Endothelial cell of umbilical vein (primary cell): ENCODE measurements at regions not wholly inside any gene's neighbourhood (a gene's known extent, or its start where the extent isn't known, plus 50 kb on each side); places are given as distances from the start of the nearest gene placed in this dataset.

Experiments used
- BruUV-seq: library from RNA; stranded (reverse); fragments of 400-500 nt; replicated peaks from 2 replicates; lab custom pipeline; 2021; lab: Mats Ljungman, UMichigan
- CTCF ChIA-PET: fragments of 300-600, 350-600 bp; sonication (Branson Sonifier 250); formaldehyde crosslinking; loops from one replicate; lab custom pipeline; 2021; ENCODE audit warnings: antibody characterized with exemption, inconsistent platforms; lab: Charles Lee
- POLR2A ChIA-PET: fragments of 300-600, 350-600 bp; sonication (Branson Sonifier 250); formaldehyde crosslinking; loops from one replicate; lab custom pipeline; 2021; ENCODE audit warnings: antibody characterized with exemption, inconsistent platforms; lab: Charles Lee
- DNase-seq: peaks from one replicate; pipeline ENCODE4 v3.0.0-alpha.2; 2011; ENCODE audit warnings: low read depth, low spot score
- FAIRE-seq: peaks from 2 replicates; lab custom pipeline; 2011; peaks lifted over from hg19 to GRCh38; lab: Jason Lieb, UNC
- H2AFZ ChIP-seq: 2 replicates; pipeline ENCODE4 v1.6.0; 2012; ENCODE audit warnings: low read depth, low read length, control low read depth, inconsistent platforms
- H3K27ac ChIP-seq: 2 replicates; pipeline ENCODE4 v1.5.1; 2011; ENCODE audit warnings: low read depth, mild to moderate bottlenecking, control low read depth, low read length, moderate library complexity; ENCODE audit not compliant: insufficient read depth
- H3K27me3 ChIP-seq, 2 experiments: 2 replicates each; pipeline versions ENCODE4 v1.6.0 to v1.6.1; 2011; ENCODE audit warnings: low read length in 2 of 2, mixed read lengths in 1 of 2; ENCODE audit not compliant: control insufficient read depth in 2 of 2, insufficient read depth in 2 of 2
- H3K36me3 ChIP-seq, 2 experiments: 2 replicates in 1 of 2; 3 replicates in 1 of 2; pipeline ENCODE4 v1.5.1; 2011; ENCODE audit warnings: low read length in 2 of 2, mild to moderate bottlenecking in 1 of 2, moderate library complexity in 1 of 2; ENCODE audit not compliant: control insufficient read depth in 2 of 2, insufficient read depth in 2 of 2; ENCODE audit errors: extremely low read depth in 1 of 2
- H3K4me1 ChIP-seq: 3 replicates; pipeline ENCODE4 v1.5.1; 2011; ENCODE audit warnings: mild to moderate bottlenecking, low read length; ENCODE audit not compliant: control insufficient read depth, insufficient read depth; ENCODE audit errors: extremely low read depth
- H3K4me2 ChIP-seq: 2 replicates; pipeline ENCODE4 v1.6.1; 2011; ENCODE audit warnings: low read length, control low read depth, mixed read lengths; ENCODE audit not compliant: insufficient read depth
- H3K4me3 ChIP-seq, 3 experiments: fragments of 200-600 bp in 1 of 3; sonication (generic), shearing (Covaris generic) in 1 of 3; replicated peaks in 1 of 3; 2 replicates each; pipeline ENCODE4 v1.5.1; 2011 to 2016; ENCODE audit warnings: control low read depth in 3 of 3, low read length in 3 of 3, mild to moderate bottlenecking in 2 of 3, inconsistent platforms in 1 of 3, low read depth in 1 of 3, moderate library complexity in 1 of 3; ENCODE audit not compliant: insufficient read depth in 1 of 3
- H3K79me2 ChIP-seq: 2 replicates; pipeline ENCODE4 v1.6.0; 2012; ENCODE audit warnings: low read length, inconsistent platforms; ENCODE audit not compliant: control insufficient read depth, insufficient read depth
- H3K9ac ChIP-seq: replicated peaks from 2 replicates; pipeline ENCODE3; 2011; ENCODE audit warnings: low read length, control low read depth; ENCODE audit not compliant: insufficient read depth; ENCODE audit errors: extremely low read depth
- H3K9me1 ChIP-seq: replicated peaks from 3 replicates; pipeline ENCODE4 v1.6.0; 2011; ENCODE audit warnings: mild to moderate bottlenecking, low read length; ENCODE audit not compliant: control insufficient read depth, insufficient read depth; ENCODE audit errors: extremely low read depth
- H3K9me3 ChIP-seq: replicated peaks from 2 replicates; pipeline ENCODE4 v1.5.1; 2012; ENCODE audit warnings: low read length, inconsistent platforms; ENCODE audit not compliant: control insufficient read depth, insufficient read depth
- H4K20me1 ChIP-seq: replicated peaks from 2 replicates; pipeline ENCODE3; 2011; ENCODE audit warnings: mild to moderate bottlenecking, low read length; ENCODE audit not compliant: control insufficient read depth, insufficient read depth; ENCODE audit errors: extremely low read depth
- EZH2 ChIP-seq: IDR thresholded peaks from 2 replicates; pipeline ENCODE4 v1.6.1; 2012; ENCODE audit warnings: borderline replicate concordance, low read depth, mild to moderate bottlenecking, moderate library complexity, low read length, inconsistent platforms; ENCODE audit not compliant: severe bottlenecking
- FOS ChIP-seq: IDR thresholded peaks from 2 replicates; pipeline ENCODE4 v1.6.1; 2011; ENCODE audit warnings: mild to moderate bottlenecking, low read length, moderate library complexity, borderline replicate concordance; ENCODE audit not compliant: insufficient read depth
- GATA2 ChIP-seq: IDR thresholded peaks from 2 replicates; pipeline ENCODE4 v1.7.0; 2011; ENCODE audit warnings: low read depth, mild to moderate bottlenecking, moderate library complexity, mixed read lengths, low read length; ENCODE audit not compliant: insufficient read length, insufficient read depth
- JUN ChIP-seq: IDR thresholded peaks from 2 replicates; pipeline ENCODE4 v1.6.1; 2011; ENCODE audit warnings: borderline replicate concordance, low read depth; ENCODE audit not compliant: insufficient read length, insufficient read depth
- MYC ChIP-seq: IDR thresholded peaks from one replicate; pipeline ENCODE4 v1.6.1; 2011; ENCODE audit warnings: mild to moderate bottlenecking, low read depth, low read length
- POLR2A ChIP-seq: IDR thresholded peaks from 2 replicates; pipeline ENCODE4 v1.6.1; 2012; ENCODE audit warnings: low read depth, mild to moderate bottlenecking, control low read depth, low read length
- POLR2AphosphoS5 ChIP-seq: IDR thresholded peaks from 2 replicates; pipeline ENCODE4 v1.6.1; 2012; ENCODE audit warnings: low read depth, mild to moderate bottlenecking, control low read depth, low read length, moderate library complexity; ENCODE audit not compliant: insufficient read depth
- dilution Hi-C: fragments of 300-500 bp; cut with MboI; formaldehyde crosslinking; loops from one replicate; pipeline ENCODE4 v1.15.0; 2019; ENCODE audit warnings: low sequenced_read_pairs; ENCODE audit not compliant: extremely low pct_ligation_motif_present
- intact Hi-C: fragments of 100-400 bp; cut with micrococcal nuclease; formaldehyde crosslinking; loops from one replicate; pipeline ENCODE4 v1.10.0; 2022
- TF ChIP-seq, protein P1 (sequence below): IDR thresholded peaks from 2 replicates; pipeline ENCODE4 v1.6.1; 2011; ENCODE audit not compliant: insufficient read depth, insufficient read length
- TF ChIP-seq, protein P2 (sequence below), 2 donors: IDR thresholded peaks; 1 replicate in 1 of 2; 2 replicates in 1 of 2; pipeline ENCODE4 v1.5.1; 2011; ENCODE audit warnings: low read length in 2 of 2, mild to moderate bottlenecking in 2 of 2, moderate library complexity in 2 of 2, control low read depth in 1 of 2, inconsistent platforms in 1 of 2, low read depth in 1 of 2; ENCODE audit not compliant: insufficient read depth in 1 of 2; ENCODE audit errors: extremely low read depth in 1 of 2

DNA sequence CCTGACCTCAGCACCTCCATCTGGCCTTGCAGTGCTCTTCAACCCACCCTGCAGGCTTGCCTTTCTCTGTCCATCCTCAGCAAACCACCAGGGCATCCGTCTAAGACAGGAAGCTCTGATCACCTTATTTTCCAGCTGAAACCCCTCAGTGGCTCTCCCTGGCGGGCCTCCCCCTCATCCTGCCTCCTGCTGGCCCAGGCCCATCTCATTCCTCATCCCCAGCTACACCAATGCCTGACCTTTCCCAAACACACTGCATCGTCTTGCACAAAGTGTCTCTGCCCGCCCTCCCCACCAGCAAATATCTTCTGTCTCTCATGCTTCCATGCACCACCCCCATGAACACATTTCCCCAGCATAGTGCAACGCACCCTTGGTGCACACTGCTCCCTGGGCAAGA is 205.0 kb downstream of the TOMM20 start:
- H3K4me3 ChIP-seq = no peak overlapping the region
- no peak overlapping the region for H3K9ac ChIP-seq
- no peak overlapping the region for H2AFZ ChIP-seq
- no TSS peak for BruUV-seq
- H3K79me2 ChIP-seq = no peaks in the 10 kb centered on the region
- intact Hi-C loops = loop anchor here (1.0 kb wide), 1 partner anchor 79 kb away; no protein-coding TSS in a partner anchor
- no peaks in the 10 kb centered on the region for H3K9me1 ChIP-seq
- H3K27me3 ChIP-seq = no peaks in the 10 kb centered on the region
- no peak for FAIRE-seq
- H3K4me2 ChIP-seq = no peak overlapping the region
- CTCF ChIA-PET = interaction anchor here (1.1 to 1.4 kb wide), 3 partner anchors 38 to 322 kb away, joined by 3 to 4 read pairs (median 3); no protein-coding TSS in a partner anchor
- POLR2A ChIA-PET = no interaction called here
- peaks cover 52% of the 10 kb centered on the region for H3K4me1 ChIP-seq
- DNase-seq = no peak
- no peaks in the 10 kb centered on the region for H3K9me3 ChIP-seq
- dilution Hi-C loops = no loop called here
- no peaks in the 10 kb centered on the region for H4K20me1 ChIP-seq
- no peak for TF ChIP-seq EZH2
- no peaks in the 10 kb centered on the region for H3K36me3 ChIP-seq
- no peak overlapping the region for H3K27ac ChIP-seq

GRCh38 chr1:234922987-234923386 is 205.7 kb downstream of the TOMM20 start:
- FAIRE-seq (no peak), DNase-seq (no peak)
- ChIA-PET POLR2A (no interaction called here), CTCF (no interaction called here)
- H3K79me2 ChIP-seq = no peaks in the 10 kb centered on the region
- no peak overlapping the region for H3K27ac ChIP-seq
- no TSS peak for BruUV-seq
- intact Hi-C loops (no loop called here), dilution Hi-C loops (no loop called here)
- no peaks in the 10 kb centered on the region for H3K9me1 ChIP-seq
- no peaks in the 10 kb centered on the region for H3K9me3 ChIP-seq
- TF ChIP-seq JUN (no peak), FOS (no peak), POLR2A (no peak), GATA2 (no peak), MYC (no peak), EZH2 (no peak), POLR2AphosphoS5 (no peak)
- TF ChIP-seq, protein P1, sequence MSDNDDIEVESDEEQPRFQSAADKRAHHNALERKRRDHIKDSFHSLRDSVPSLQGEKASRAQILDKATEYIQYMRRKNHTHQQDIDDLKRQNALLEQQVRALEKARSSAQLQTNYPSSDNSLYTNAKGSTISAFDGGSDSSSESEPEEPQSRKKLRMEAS = no peak
- TF ChIP-seq, protein P2, sequence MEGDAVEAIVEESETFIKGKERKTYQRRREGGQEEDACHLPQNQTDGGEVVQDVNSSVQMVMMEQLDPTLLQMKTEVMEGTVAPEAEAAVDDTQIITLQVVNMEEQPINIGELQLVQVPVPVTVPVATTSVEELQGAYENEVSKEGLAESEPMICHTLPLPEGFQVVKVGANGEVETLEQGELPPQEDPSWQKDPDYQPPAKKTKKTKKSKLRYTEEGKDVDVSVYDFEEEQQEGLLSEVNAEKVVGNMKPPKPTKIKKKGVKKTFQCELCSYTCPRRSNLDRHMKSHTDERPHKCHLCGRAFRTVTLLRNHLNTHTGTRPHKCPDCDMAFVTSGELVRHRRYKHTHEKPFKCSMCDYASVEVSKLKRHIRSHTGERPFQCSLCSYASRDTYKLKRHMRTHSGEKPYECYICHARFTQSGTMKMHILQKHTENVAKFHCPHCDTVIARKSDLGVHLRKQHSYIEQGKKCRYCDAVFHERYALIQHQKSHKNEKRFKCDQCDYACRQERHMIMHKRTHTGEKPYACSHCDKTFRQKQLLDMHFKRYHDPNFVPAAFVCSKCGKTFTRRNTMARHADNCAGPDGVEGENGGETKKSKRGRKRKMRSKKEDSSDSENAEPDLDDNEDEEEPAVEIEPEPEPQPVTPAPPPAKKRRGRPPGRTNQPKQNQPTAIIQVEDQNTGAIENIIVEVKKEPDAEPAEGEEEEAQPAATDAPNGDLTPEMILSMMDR (IDR thresholded peaks at IDR 0.05; ENCODE audit: extremely low read depth in 1 of 2, insufficient read depth in 1 of 2, low read depth in 1 of 2, low read length in 2 of 2) = no peak
- no peaks in the 10 kb centered on the region for H3K36me3 ChIP-seq
- no peak overlapping the region for H3K9ac ChIP-seq
- no peaks in the 10 kb centered on the region for H3K27me3 ChIP-seq
- no peak overlapping the region for H3K4me3 ChIP-seq
- H3K4me2 ChIP-seq = no peak overlapping the region
- H3K4me1 ChIP-seq = peaks cover 56% of the 10 kb centered on the region
- H2AFZ ChIP-seq = no peak overlapping the region
- no peaks in the 10 kb centered on the region for H4K20me1 ChIP-seq
